ENCODE measurements at regions not wholly inside any gene's neighbourhood (a gene's known extent, or its start where the extent isn't known, plus 50 kb on each side); places are given as distances from the start of the nearest gene placed in this dataset.
"Not testable (repeated sequence)": the region's sequence is repeated elsewhere in the genome, so short reads cannot be mapped to it uniquely, and the experiment has no call there.

- no peak for DNase-seq (ENCODE audit: low read depth in 2 of 2)
These were observed 122.8 kb upstream of the IVNS1ABP start for GRCh38 chr1:185439727-185440415.

DNA sequence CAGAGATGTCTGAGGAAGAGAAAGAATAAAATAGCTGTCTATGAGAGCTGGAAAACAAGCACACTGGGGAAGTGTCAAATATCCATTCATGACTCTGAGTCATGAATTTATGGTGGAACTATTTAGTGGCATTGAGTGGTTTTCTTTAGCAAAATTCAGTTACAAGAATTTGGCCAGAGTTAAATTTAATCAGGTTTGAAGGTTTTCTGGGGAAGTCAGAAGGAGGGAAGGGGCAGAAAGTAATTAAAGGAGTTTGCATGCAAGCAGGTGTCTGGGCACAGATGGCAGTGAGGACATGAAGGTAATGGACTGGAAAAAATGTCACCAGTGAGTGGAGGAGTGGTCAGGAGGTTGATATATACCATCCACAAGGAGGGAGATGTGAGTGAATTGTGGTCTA, 121.9 kb upstream of the IVNS1ABP start:
- DNase-seq (ENCODE audit: low read depth in 2 of 2): no peak

DNA sequence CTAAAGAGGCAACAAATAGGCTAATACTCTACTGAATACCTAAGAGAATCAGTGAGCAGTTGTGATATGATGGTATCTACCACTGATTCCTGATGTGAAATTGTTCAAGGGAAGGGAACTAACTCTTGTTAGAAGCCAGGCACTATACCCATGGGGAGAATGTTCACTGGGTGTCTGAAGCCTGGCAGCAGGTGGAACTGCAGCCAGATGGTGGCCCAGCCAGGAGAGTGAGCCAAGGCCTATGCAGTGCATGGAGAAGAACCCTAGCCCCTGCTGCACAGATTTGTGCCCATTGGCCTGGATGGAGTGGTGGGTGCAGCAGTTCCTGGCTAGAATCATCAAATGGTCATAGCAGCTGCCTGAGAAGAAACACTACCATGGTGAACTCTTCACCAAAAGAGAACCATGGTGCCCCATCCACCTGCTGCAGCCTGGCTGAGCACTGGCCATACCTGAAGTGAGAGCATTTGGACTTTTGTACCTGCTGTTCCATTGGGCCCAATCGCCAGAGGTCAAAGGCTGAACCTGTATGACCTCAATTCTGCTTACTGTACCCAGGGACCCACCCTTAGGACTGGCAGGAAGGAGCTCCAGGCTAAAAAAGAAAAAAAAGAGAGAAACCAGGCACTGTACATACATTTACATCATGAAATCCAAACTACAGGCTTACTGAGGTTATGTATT, 118.8 kb upstream of the IVNS1ABP start:
- no peak for DNase-seq (ENCODE audit: low read depth in 2 of 2)

DNA sequence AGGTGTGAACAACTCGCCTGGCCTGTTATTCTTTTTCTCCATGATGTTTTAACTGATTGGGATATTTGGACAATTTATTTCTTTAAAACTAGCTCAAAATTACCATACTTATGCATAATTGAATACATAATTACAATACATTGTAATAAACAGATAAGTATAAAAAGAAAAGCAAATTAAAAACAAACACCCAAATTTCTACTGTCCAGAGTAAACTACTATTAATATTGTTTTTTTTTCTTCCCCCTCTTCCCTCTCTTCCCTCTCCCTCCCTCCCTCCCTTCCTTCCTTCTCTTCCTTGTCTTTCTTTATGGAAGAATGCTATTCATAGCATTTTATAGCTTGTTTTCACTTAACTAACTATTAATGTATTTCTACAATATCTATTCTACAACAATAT, 117.7 kb upstream of the IVNS1ABP start:
- no peak for DNase-seq (ENCODE audit: low read depth in 2 of 2)

DNA sequence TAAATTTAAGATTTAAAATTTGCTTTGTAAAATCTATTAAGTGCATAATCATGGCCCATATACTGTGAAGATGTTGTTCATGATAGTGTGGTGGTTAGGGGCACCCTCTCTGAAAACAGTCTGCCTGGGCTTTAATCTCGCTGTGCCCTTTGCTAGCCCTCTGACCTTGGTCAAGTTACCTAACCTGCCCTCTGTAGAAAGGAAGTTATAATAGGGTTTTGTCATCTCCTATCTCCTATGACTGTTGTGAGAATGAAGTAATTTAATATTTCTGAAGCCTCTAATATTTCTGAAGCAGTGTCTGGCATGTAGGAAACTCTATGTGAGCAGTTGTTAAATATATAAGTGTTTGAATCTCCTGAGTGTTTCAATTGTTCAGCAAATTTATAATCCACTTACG, 116.6 kb upstream of the IVNS1ABP start:
- no peak for DNase-seq (ENCODE audit: low read depth in 2 of 2)

DNA sequence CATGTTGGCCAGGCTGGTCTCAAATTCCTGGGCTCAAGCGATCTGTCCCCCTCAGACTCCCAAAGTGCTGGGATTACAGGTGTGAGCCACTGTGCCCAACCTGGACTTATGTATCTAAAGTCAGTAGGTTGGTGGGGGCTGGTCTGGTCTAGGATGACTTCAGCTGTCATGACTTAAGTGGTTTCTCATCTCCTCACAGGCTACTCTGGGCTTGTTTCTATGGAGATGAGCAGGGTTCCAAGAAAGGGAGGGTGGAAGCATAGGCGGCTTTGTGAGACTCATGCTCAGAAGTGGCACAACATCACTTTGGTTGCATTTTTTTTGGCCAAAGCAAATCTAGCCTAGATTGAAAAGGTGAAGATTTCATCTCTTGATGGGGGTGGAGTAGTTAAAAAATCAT, 115.9 kb upstream of the IVNS1ABP start:
- DNase-seq (ENCODE audit: low read depth in 2 of 2): no peak

GRCh38 chr1:185431612-185432011, 114.6 kb upstream of the IVNS1ABP start:
- no peak for DNase-seq (ENCODE audit: low read depth in 2 of 2)

GRCh38 chr1:185429668-185430067, 112.6 kb upstream of the IVNS1ABP start:
- not testable (repeated sequence) for DNase-seq (ENCODE audit: low read depth in 2 of 2)

- no peak for DNase-seq (ENCODE audit: low read depth in 2 of 2)
These were observed 110.7 kb upstream of the IVNS1ABP start for GRCh38 chr1:185427776-185428175.

GRCh38 chr1:185427264-185427663, 110.2 kb upstream of the IVNS1ABP start:
- no peak for DNase-seq (ENCODE audit: low read depth in 2 of 2)

- no peak for DNase-seq (ENCODE audit: low read depth in 2 of 2)
These were observed 109.8 kb upstream of the IVNS1ABP start for GRCh38 chr1:185426848-185427247.

- DNase-seq (ENCODE audit: low read depth in 2 of 2): no peak
These were observed 108.1 kb upstream of the IVNS1ABP start for GRCh38 chr1:185425163-185425562.

DNA sequence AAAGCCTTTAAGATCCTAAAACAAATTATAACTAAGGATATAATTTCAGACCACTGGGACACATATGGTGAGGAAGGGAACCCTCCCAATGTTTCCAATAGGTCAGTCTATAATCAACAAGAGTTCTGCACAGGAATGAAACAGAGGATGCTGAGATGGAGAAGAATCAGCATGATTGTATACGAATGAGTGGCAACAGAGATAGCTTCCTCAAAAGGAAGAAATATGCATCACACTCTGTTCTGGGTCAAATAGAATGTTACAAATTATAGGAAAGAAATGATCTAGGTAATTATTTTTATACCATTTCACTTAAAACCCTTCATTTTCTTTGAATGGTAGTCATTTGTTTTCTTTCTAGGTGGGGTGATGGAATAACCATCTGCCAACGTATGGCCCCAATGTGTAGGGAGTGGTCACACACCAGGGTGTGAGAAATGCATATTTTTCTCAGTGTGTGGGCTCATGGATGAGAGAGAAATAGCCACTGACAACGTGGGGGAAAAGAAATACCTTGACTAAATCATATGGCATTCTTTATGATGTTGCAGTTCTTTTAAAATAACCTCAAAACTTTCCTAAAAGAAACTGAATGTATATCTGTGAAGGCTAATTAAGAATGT, 104.6 kb upstream of the IVNS1ABP start:
- no peak for DNase-seq (ENCODE audit: low read depth in 2 of 2)

DNA sequence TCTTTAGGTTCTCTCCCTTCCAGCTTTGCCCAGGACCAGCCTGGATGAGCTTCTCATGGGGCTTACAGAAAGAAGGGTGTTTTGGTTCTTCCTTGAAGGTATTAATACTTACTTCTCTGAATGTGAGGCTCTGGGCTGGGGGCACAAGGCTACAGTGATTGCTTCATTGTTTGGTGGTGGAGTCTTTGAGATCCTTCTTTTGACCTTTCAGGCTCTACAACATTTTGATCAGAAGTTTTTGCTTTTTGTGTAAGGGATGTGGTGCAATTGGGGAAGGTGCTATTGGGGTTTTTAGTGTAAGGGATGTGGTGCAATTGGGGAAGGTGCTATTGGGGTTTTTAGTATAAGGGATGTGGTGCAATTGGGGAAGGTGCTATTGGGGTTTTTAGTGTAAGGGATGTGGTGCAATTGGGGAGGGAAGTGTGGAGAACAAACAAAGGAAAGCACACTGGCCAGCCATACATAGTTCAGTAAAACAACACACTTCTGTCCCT, 103.6 kb upstream of the IVNS1ABP start:
- no peak for DNase-seq (ENCODE audit: low read depth in 2 of 2)

GRCh38 chr1:185419718-185420117, 102.7 kb upstream of the IVNS1ABP start:
- no peak for DNase-seq (ENCODE audit: low read depth in 2 of 2)

- no peak for DNase-seq (ENCODE audit: low read depth in 2 of 2)
These were observed 101.4 kb upstream of the IVNS1ABP start for GRCh38 chr1:185418472-185418871.

DNA sequence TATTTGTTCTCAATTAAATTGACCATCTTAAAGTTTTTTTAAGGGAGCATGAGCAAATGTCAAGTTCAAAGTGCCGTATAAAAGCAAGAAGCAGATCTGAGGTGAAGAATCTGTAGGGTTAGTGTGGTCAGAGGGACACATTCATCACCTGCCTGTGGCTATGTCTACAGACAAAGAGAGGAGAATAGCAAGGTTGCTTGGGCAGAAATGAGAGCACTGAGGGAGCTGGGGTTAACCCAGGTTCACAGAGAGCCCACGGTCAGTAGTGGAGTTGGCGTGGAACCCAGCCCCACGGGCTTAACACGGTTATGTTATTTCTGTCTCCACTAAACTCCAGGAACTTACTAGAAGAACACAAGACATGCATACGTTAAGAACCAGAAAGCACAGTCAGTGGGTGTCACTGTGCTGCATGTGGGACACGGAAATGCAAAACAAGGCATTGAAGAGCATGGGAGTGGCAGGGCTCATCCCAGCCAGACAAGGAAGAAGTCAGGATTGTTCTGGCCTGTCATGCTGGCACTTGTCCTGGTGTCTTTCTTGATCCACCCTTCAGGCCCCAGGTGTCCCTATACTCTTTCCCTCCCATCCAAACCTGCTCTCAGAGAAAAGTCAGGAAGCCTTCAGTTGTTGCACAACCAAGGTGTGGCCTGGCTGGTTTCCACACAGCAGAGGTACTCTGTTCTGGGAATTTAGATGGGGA, 95.5 kb upstream of the IVNS1ABP start:
- no peak for DNase-seq (ENCODE audit: low read depth in 2 of 2)

DNA sequence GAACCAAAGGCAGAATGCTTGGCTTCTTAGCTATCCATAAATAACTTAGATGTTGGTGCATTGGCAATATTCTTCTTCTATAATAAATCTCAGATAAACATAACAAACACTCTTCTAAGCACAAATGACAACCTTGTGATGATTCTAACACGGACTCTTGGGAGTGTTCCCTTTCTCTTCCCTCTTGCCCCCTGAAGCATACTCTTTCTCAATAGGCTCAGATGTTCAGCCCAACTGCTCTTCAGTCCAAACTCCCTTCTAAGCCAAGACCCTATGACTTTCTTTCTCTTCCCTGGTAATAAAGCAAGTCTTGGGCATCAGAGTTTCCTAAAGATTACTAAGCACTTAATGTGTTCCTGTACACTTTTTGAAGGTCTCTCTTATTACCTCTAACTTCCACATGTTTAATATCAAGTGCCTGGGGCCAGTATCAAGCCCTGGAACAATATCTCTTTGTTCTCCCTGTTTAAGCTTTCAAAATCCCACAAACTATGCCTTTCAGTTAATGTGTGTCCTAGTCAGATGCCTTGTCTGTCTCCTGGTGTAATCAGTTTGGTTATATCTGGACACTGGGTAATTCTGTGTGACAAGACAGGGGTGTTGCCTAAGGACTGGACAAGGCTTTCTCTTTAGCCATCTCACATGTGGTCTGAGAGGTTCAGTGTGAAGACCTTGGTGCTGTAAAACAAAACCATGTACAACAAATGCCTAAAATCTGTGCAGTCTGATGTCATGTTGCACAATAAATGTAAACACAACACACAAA, 92.9 kb upstream of the IVNS1ABP start:
- DNase-seq (ENCODE audit: low read depth in 2 of 2): no peak

DNA sequence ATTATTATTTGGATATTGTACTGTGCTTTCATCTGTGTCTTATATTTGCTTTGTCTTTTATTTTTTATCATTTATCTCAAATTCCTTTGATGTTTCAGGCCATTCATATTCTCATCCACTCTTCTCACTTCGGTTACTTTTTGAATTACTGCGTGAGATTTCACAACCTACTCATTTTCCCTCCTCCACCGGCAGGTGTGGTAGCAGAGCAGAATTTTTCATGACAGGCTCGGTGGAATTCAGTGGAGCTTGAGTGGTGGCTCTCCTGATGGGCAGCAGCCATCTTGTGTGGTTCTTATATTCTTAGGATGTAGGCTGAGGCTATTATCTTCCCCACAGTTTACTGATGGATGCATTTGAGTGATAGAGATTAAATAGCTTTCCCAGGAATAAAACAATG, 92.3 kb upstream of the IVNS1ABP start:
- DNase-seq (ENCODE audit: low read depth in 2 of 2): no peak

- no peak for DNase-seq (ENCODE audit: low read depth in 2 of 2)
These were observed 91.7 kb upstream of the IVNS1ABP start for GRCh38 chr1:185408700-185409270.

DNA sequence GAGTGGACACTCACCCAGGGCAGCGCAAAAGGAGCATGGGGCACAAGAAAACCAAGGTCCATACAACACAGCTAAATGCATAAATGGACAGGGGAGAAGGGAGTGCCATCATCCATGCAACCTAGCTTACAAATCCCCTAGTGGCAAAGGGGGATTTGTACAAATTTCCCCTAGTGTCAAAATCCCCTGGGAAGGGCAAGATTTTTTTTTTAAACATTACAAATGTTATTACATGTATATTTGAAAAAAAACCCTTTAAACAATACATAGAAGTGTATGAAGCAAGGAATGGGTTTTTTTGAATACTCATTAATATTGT, 89.6 kb upstream of the IVNS1ABP start:
- DNase-seq (ENCODE audit: low read depth in 2 of 2): no peak
